H1 (cell line): ENCODE measurements at regions not wholly inside any gene's neighbourhood (a gene's known extent, or its start where the extent isn't known, plus 50 kb on each side); places are given as distances from the start of the nearest gene placed in this dataset.

Experiments used
- CBX8 ChIP-seq: fragments of 300-800, 300-1000 bp; sonication (generic); IDR thresholded peaks from 2 replicates; pipeline ENCODE4 v1.7.1; 2016; ENCODE audit warnings: low read depth, low read length, borderline replicate concordance

- TF ChIP-seq CBX8, result no peak
Measured at GRCh38 chr3:127110982-127111693, 81.8 kb upstream of the PRR23E start (continued).
